Liver (tissue), 8 donors: ENCODE measurements at regions not wholly inside any gene's neighbourhood (a gene's known extent, or its start where the extent isn't known, plus 50 kb on each side); places are given as distances from the start of the nearest gene placed in this dataset.

ENCODE experiments used
- DNase-seq: peaks from one replicate; pipeline ENCODE4 v3.0.0-alpha.2; 2017; ENCODE audit warnings: low spot score
- H3K27ac ChIP-seq, 2 donors: one replicate each; pipeline ENCODE4 v1.7.0; 2013; ENCODE audit warnings: inconsistent platforms in 2 of 2, low read length in 2 of 2, control low read depth in 1 of 2, low read depth in 1 of 2, mild to moderate bottlenecking in 1 of 2
- H3K27me3 ChIP-seq, 4 donors: one replicate each; pipeline versions ENCODE4 v1.6.1 to v1.7.0; 2013; ENCODE audit warnings: low read length in 3 of 4, inconsistent platforms in 1 of 4, mild to moderate bottlenecking in 1 of 4, moderate library complexity in 1 of 4; ENCODE audit not compliant: control insufficient read depth in 4 of 4, insufficient read depth in 4 of 4
- H3K36me3 ChIP-seq, 4 donors: one replicate each; pipeline versions ENCODE4 v1.6.1 to v1.7.0; 2013; ENCODE audit warnings: low read length in 3 of 4, mild to moderate bottlenecking in 3 of 4, low read depth in 1 of 4, moderate library complexity in 1 of 4; ENCODE audit not compliant: control insufficient read depth in 4 of 4, insufficient read depth in 3 of 4
- H3K4me1 ChIP-seq, 4 donors: one replicate each; pipeline versions ENCODE4 v1.6.1 to v1.7.0; 2013; ENCODE audit warnings: low read length in 3 of 4, mild to moderate bottlenecking in 3 of 4, moderate library complexity in 1 of 4; ENCODE audit not compliant: control insufficient read depth in 4 of 4, insufficient read depth in 4 of 4
- H3K4me3 ChIP-seq, 3 donors: one replicate each; pipeline versions ENCODE4 v1.6.1 to v1.7.0; 2013; ENCODE audit warnings: low read length in 3 of 3, control low read depth in 1 of 3, low read depth in 1 of 3, mild to moderate bottlenecking in 1 of 3
- H3K9ac ChIP-seq, 2 donors: one replicate each; pipeline ENCODE4 v1.7.0; 2013; ENCODE audit warnings: low read length in 2 of 2, mild to moderate bottlenecking in 2 of 2, moderate library complexity in 2 of 2, control low read depth in 1 of 2, low read depth in 1 of 2
- H3K9me3 ChIP-seq, 4 donors: one replicate each; pipeline versions ENCODE4 v1.6.1 to v1.7.0; 2013; ENCODE audit warnings: low read length in 3 of 4; ENCODE audit not compliant: control insufficient read depth in 4 of 4
- CTCF ChIP-seq: fragments of 150-350 bp; IDR thresholded peaks from 2 replicates; pipeline ENCODE4 v1.5.1; 2017; ENCODE audit warnings: improper control_type of control experiment, low read depth, low read length; ENCODE audit not compliant: missing input control
- EGR1 ChIP-seq, 2 donors: IDR thresholded peaks; 2 replicates each; pipeline ENCODE4 v1.6.1; 2016 to 2018; ENCODE audit warnings: antibody characterized with exemption in 2 of 2, low read depth in 2 of 2
- FOXA1 ChIP-seq: IDR thresholded peaks from 2 replicates; pipeline ENCODE4 v1.6.1; 2016; ENCODE audit warnings: antibody characterized with exemption
- FOXA2 ChIP-seq: IDR thresholded peaks from 2 replicates; pipeline ENCODE4 v1.6.1; 2016; ENCODE audit warnings: antibody characterized with exemption
- GABPA ChIP-seq, 2 donors: IDR thresholded peaks in 1 of 2; conservative IDR thresholded peaks in 1 of 2; 2 replicates each; pipeline ENCODE4 v1.6.1; 2016; ENCODE audit warnings: antibody characterized with exemption in 2 of 2, mild to moderate bottlenecking in 1 of 2, moderate library complexity in 1 of 2
- HNF4A ChIP-seq, 2 donors: conservative IDR thresholded peaks; 2 replicates each; pipeline ENCODE4 v1.6.1; 2016; ENCODE audit warnings: antibody characterized with exemption in 2 of 2, mild to moderate bottlenecking in 2 of 2
- JUND ChIP-seq, 2 donors: IDR thresholded peaks; 2 replicates each; pipeline ENCODE4 v1.6.1; 2016; ENCODE audit warnings: antibody characterized with exemption in 2 of 2
- MAX ChIP-seq: IDR thresholded peaks from 2 replicates; pipeline ENCODE4 v1.6.1; 2016; ENCODE audit warnings: antibody characterized with exemption
- NR2F2 ChIP-seq: IDR thresholded peaks from 2 replicates; pipeline ENCODE4 v1.6.1; 2016; ENCODE audit warnings: antibody characterized with exemption
- RAD21 ChIP-seq, 2 donors: IDR thresholded peaks; 2 replicates each; pipeline ENCODE4 v1.6.1; 2016; ENCODE audit warnings: antibody characterized with exemption in 2 of 2, mild to moderate bottlenecking in 2 of 2
- REST ChIP-seq: IDR thresholded peaks from 2 replicates; pipeline ENCODE4 v1.6.1; 2016; ENCODE audit warnings: antibody characterized with exemption, mild to moderate bottlenecking
- RXRA ChIP-seq, 2 donors: IDR thresholded peaks; 2 replicates each; pipeline ENCODE4 v1.6.1; 2017 to 2018; ENCODE audit warnings: antibody characterized with exemption in 2 of 2, mild to moderate bottlenecking in 1 of 2
- SP1 ChIP-seq: IDR thresholded peaks from 2 replicates; pipeline ENCODE4 v1.6.1; 2018; ENCODE audit warnings: antibody characterized with exemption, mild to moderate bottlenecking
- TAF1 ChIP-seq: conservative IDR thresholded peaks from 2 replicates; pipeline ENCODE4 v1.6.1; 2016; ENCODE audit warnings: antibody characterized with exemption, mild to moderate bottlenecking
- YY1 ChIP-seq: IDR thresholded peaks from 2 replicates; pipeline ENCODE4 v1.6.1; 2016; ENCODE audit warnings: antibody characterized with exemption, mild to moderate bottlenecking
- ZBTB33 ChIP-seq: IDR thresholded peaks from 2 replicates; pipeline ENCODE4 v1.6.1; 2016; ENCODE audit warnings: antibody characterized with exemption
- WGBS: extraction: QIAGEN DNeasy Blood & Tissue Kit; methylation state at CpG from one replicate; pipeline ENCODE4 v1.1.7; 2013; 5-methylcytosine and 5-hydroxymethylcytosine counted together
- donor health status: healthy.
- donor health status: healthy.
- donor health status: healthy.
- donor health status: healthy.
- donor health status: healthy.

- H3K9me3 ChIP-seq = no peaks in the 10 kb centered on the region
- H3K36me3 ChIP-seq = no peaks in the 10 kb centered on the region
- no peak overlapping the region for H3K27ac ChIP-seq
- DNase-seq = no peak
- 81% methylated on average over 6 of the region's 6 CpGs for WGBS
- no peak overlapping the region for H3K9ac ChIP-seq
- no peak overlapping the region for H3K4me3 ChIP-seq
- H3K4me1 ChIP-seq = no peaks in the 10 kb centered on the region
- no peaks in the 10 kb centered on the region for H3K27me3 ChIP-seq
- TF ChIP-seq GABPA (IDR thresholded peaks at IDR 0.05 in 1 of 2, conservative IDR thresholded peaks at IDR 0.05 in 1 of 2) (no peak), HNF4A (conservative IDR thresholded peaks at IDR 0.05) (no peak), EGR1 (IDR thresholded peaks at IDR 0.05; ENCODE audit: low read depth in 2 of 2) (no peak), YY1 (no peak), MAX (no peak), REST (no peak), JUND (IDR thresholded peaks at IDR 0.05) (no peak), FOXA1 (no peak), RAD21 (IDR thresholded peaks at IDR 0.05) (no peak), NR2F2 (no peak), ZBTB33 (no peak), RXRA (IDR thresholded peaks at IDR 0.05) (no peak)
Measured at GRCh38 chr14:96994999-96995398, 197.8 kb downstream of the VRK1 start.

GRCh38 chr14:96997269-96997668 is 200.1 kb downstream of the VRK1 start:
- Histone ChIP-seq H3K9me3 (no peaks in the 10 kb centered on the region), H3K36me3 (no peaks in the 10 kb centered on the region), H3K4me3 (no peak overlapping the region), H3K9ac (no peak overlapping the region), H3K27me3 (no peaks in the 10 kb centered on the region), H3K27ac (no peak overlapping the region), H3K4me1 (no peaks in the 10 kb centered on the region)
- no peak for TF ChIP-seq RAD21 (IDR thresholded peaks at IDR 0.05)
- no peak for TF ChIP-seq FOXA1
- no peak for TF ChIP-seq MAX
- TF ChIP-seq JUND (IDR thresholded peaks at IDR 0.05) = no peak
- no peak for TF ChIP-seq RXRA (IDR thresholded peaks at IDR 0.05)
- TF ChIP-seq EGR1 (IDR thresholded peaks at IDR 0.05; ENCODE audit: low read depth in 2 of 2) = no peak
- TF ChIP-seq HNF4A (conservative IDR thresholded peaks at IDR 0.05) = no peak
- no peak for TF ChIP-seq SP1
- no peak for TF ChIP-seq CTCF
- TF ChIP-seq TAF1 = no peak
- no peak for TF ChIP-seq REST
- no peak for TF ChIP-seq YY1
- TF ChIP-seq FOXA2 = no peak
- TF ChIP-seq GABPA (IDR thresholded peaks at IDR 0.05 in 1 of 2, conservative IDR thresholded peaks at IDR 0.05 in 1 of 2) = no peak
- 79% methylated on average over 6 of the region's 6 CpGs for WGBS
- no peak for DNase-seq
